OCI-LY3 (cell line): ENCODE measurements at regions not wholly inside any gene's neighbourhood (a gene's known extent, or its start where the extent isn't known, plus 50 kb on each side); places are given as distances from the start of the nearest gene placed in this dataset.

ENCODE experiments used
- H2AFZ ChIP-seq: fragments of 200-600, 300-600 bp; shearing (Covaris generic); 2 replicates; pipeline ENCODE4 v1.6.0; 2014; ENCODE audit warnings: antibody characterized with exemption, low read depth, low read length
- H3K27ac ChIP-seq: fragments of 200-600, 300-600 bp; sonication (generic); 2 replicates; pipeline ENCODE4 v1.5.1; 2014; ENCODE audit warnings: mild to moderate bottlenecking, low read length, moderate library complexity, mixed read lengths
- H3K27me3 ChIP-seq: fragments of 200-600, 300-600 bp; sonication (generic); 2 replicates; pipeline ENCODE4 v1.6.1; 2014; ENCODE audit warnings: low read depth, low read length, mixed read lengths
- H3K36me3 ChIP-seq: fragments of 200-600, 300-600 bp; sonication (generic); replicated peaks from 2 replicates; pipeline ENCODE3; 2014; ENCODE audit warnings: low read depth, low read length, mixed read lengths
- H3K4me1 ChIP-seq: fragments of 300-600, 200-600 bp; sonication (generic); 2 replicates; pipeline ENCODE4 v1.6.1; 2014; ENCODE audit warnings: low read length, mixed read lengths
- H3K4me2 ChIP-seq: fragments of 200-600, 300-600 bp; sonication (generic); 2 replicates; pipeline ENCODE4 v1.6.1; 2014; ENCODE audit warnings: low read length, mixed read lengths
- H3K4me3 ChIP-seq: fragments of 300-600, 200-600 bp; sonication (generic); 2 replicates; pipeline ENCODE4 v1.5.1; 2014; ENCODE audit warnings: antibody characterized with exemption, mild to moderate bottlenecking, low read length, moderate library complexity
- H3K79me2 ChIP-seq: fragments of 300-600, 200-600 bp; shearing (Covaris generic); 2 replicates; pipeline ENCODE4 v1.6.1; 2014; ENCODE audit warnings: mild to moderate bottlenecking, low read length, mixed read lengths
- H3K9ac ChIP-seq: fragments of 300-600, 200-600 bp; shearing (Covaris generic); 2 replicates; pipeline ENCODE4 v1.6.0; 2014; ENCODE audit warnings: mild to moderate bottlenecking, low read length, moderate library complexity
- H3K9me3 ChIP-seq: fragments of 200-600, 300-600 bp; shearing (Covaris generic); 2 replicates; pipeline ENCODE4 v1.6.1; 2014; ENCODE audit warnings: low read length, mixed read lengths; ENCODE audit not compliant: insufficient read depth
- H4K20me1 ChIP-seq: fragments of 200-600, 300-600 bp; sonication (generic); 2 replicates; pipeline ENCODE4 v1.6.1; 2016; ENCODE audit warnings: low read length, mixed read lengths; ENCODE audit not compliant: insufficient read depth
- CTCF ChIP-seq: fragments of 200-600, 300-600 bp; sonication (generic); IDR thresholded peaks from 2 replicates; pipeline ENCODE4 v1.5.1; 2014; ENCODE audit warnings: antibody characterized with exemption, low read length, low read depth
- EZH2phosphoT487 ChIP-seq: fragments of 200-600 bp; shearing (Covaris generic); IDR thresholded peaks from 2 replicates; pipeline ENCODE4 v1.6.1; 2018; ENCODE audit warnings: antibody characterized with exemption, mixed run types, low read depth

GRCh38 chr4:141543706-141544105, 92.7 kb upstream of the IL15 start:
- Histone ChIP-seq H3K36me3 (no peaks in the 10 kb centered on the region), H4K20me1 (no peaks in the 10 kb centered on the region), H3K27me3 (no peaks in the 10 kb centered on the region), H3K4me1 (no peaks in the 10 kb centered on the region), H2AFZ (no peak overlapping the region), H3K9ac (no peak overlapping the region), H3K9me3 (no peaks in the 10 kb centered on the region), H3K4me2 (no peak overlapping the region), H3K27ac (no peak overlapping the region), H3K79me2 (no peaks in the 10 kb centered on the region), H3K4me3 (no peak overlapping the region)
- TF ChIP-seq EZH2phosphoT487, result no peak
- TF ChIP-seq CTCF, result no peak

GRCh38 chr4:141548791-141549190, 87.6 kb upstream of the IL15 start:
- Histone ChIP-seq H3K4me3 (no peak overlapping the region), H3K4me1 (no peaks in the 10 kb centered on the region), H3K4me2 (no peak overlapping the region), H2AFZ (no peak overlapping the region), H3K9ac (no peak overlapping the region), H4K20me1 (no peaks in the 10 kb centered on the region), H3K27ac (no peak overlapping the region), H3K9me3 (no peaks in the 10 kb centered on the region), H3K36me3 (no peaks in the 10 kb centered on the region), H3K79me2 (no peaks in the 10 kb centered on the region), H3K27me3 (no peaks in the 10 kb centered on the region)
- TF ChIP-seq EZH2phosphoT487 (no peak), CTCF (no peak)

- no peaks in the 10 kb centered on the region for H3K36me3 ChIP-seq
- H4K20me1 ChIP-seq, result no peaks in the 10 kb centered on the region
- H3K9me3 ChIP-seq, result no peaks in the 10 kb centered on the region
- no peak overlapping the region for H3K27ac ChIP-seq
- no peak overlapping the region for H3K9ac ChIP-seq
- no peak overlapping the region for H2AFZ ChIP-seq
- H3K27me3 ChIP-seq, result no peaks in the 10 kb centered on the region
- H3K79me2 ChIP-seq, result no peaks in the 10 kb centered on the region
- TF ChIP-seq CTCF (no peak), EZH2phosphoT487 (no peak)
- H3K4me2 ChIP-seq, result no peak overlapping the region
- H3K4me1 ChIP-seq, result no peaks in the 10 kb centered on the region
- no peak overlapping the region for H3K4me3 ChIP-seq
These were observed 76.3 kb upstream of the IL15 start for GRCh38 chr4:141560056-141560455.

GRCh38 chr4:141562649-141563048, 73.7 kb upstream of the IL15 start:
- Histone ChIP-seq H4K20me1 (no peaks in the 10 kb centered on the region), H3K9me3 (no peaks in the 10 kb centered on the region), H2AFZ (no peak overlapping the region), H3K79me2 (no peaks in the 10 kb centered on the region), H3K27ac (no peak overlapping the region), H3K4me1 (no peaks in the 10 kb centered on the region), H3K9ac (no peak overlapping the region), H3K27me3 (no peaks in the 10 kb centered on the region), H3K36me3 (no peaks in the 10 kb centered on the region), H3K4me3 (no peak overlapping the region), H3K4me2 (no peak overlapping the region)
- TF ChIP-seq EZH2phosphoT487, result no peak
- TF ChIP-seq CTCF, result no peak
